HG03196 (cell line): ENCODE measurements at regions not wholly inside any gene's neighbourhood (a gene's known extent, or its start where the extent isn't known, plus 50 kb on each side); places are given as distances from the start of the nearest gene placed in this dataset.
"Not testable (repeated sequence)": the region's sequence is repeated elsewhere in the genome, so short reads cannot be mapped to it uniquely, and the experiment has no call there.

Experiments
- ATAC-seq: cut with Tn5 transposase; IDR thresholded peaks from one replicate; pipeline ENCODE4 v1.9.1; 2021; ENCODE audit not compliant: unreplicated experiment

DNA sequence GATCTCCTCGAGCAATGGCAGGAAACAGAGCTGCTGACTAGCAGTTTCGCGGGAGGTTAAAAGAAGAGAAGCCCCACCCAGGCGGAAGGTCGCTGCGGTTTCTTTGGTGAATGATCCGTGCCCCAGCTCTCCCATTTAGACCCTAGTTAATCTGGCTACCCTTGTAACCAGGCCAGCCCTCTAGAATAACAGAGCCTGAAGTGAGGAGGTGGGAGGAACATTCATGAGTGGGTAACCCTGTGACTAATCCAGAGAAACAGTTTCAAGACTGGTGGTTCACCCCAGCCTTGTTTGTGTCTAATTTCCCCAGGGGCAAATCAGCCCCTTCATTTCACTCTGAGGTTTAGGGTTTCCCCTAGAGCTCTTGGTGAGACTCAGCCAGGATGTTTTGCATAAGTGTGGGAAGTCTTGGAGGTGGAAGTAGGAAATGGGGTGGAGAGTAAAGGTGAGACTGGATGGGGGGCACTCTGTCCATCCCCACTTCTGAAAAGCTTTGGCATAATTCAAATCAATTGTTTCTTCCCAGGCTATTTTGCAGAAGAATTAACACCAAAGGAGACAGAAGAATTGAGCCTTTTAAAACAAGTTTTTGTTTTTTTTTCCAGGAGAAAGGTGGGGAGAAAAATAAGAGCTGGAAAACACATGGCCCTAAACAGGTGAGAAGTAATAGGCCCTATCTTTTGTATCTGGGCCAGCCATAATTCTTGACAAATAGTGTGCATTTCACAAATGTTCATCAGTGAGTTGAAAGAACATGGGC lies 303.1 kb downstream of the RPLP1 start:
- ATAC-seq = peak; percentile 85

DNA sequence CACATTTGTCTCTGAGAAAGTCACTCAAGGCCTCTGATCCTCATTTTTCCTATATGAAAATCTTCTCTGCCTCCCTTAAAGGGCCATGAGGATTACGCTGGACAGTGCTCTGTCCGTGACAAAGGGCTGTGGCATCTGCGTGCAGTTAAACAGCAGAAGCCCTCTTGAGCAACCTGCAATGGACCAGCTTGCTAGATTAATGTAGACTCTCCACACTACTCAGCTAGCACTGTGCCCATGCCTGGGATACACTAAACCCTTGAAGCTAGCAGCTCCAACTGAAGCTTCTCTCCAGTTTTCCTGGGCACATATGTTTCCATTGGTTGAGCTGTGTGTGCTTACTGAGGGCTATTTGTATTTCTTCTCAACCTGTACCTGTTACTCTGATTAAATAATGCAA lies 303.8 kb downstream of the RPLP1 start:
- ATAC-seq = no peak

- no peak for ATAC-seq
Measured at GRCh38 chr15:69757186-69757585, 304.6 kb downstream of the RPLP1 start.

GRCh38 chr15:69758291-69758771 lies 305.7 kb downstream of the RPLP1 start:
- ATAC-seq = no peak

DNA sequence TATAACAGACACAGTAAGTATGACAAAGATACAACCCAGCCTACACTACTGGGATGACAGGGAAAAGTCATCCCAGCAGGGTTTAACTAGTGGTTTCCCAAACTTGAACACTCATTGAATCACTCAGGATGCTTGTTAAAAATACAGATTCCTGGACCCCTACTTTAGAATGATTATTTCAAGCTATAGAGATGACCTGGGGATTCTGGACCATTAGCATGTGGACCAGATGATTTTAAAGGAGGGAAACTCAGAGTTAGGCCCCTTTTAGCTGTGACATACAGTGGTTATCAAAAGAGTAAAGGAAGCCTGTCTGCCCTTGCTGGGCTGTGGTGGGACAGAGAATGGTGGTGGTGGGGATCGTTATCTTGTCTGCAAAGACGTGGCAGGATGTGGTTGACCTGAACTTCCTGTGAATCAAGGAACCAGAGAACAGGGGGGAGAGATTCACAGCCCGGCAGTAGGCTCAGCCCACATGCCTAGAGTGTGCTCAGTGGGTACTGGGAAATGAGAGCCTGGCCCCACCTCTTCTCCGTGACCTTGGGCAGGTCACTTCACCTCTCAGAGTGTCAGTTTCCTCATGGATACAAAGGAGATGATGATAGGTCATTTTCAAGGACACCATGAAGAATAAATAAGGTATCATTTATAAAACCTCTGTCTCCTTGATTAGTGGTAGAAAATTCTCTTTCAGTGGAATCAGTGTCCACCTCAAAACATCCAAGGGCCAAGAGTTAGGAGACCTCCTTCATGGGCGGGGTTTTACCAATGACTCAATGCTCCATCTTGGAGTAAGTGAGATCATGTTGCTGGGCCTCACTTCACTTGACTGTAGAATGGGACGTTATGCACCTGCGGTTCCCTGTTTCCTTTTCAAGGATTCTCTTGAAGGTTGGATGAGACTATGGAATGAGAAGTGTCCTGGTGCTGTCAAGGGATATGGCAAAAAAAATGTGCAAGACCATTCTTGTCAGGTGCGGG lies 306.5 kb downstream of the RPLP1 start:
- peak; percentile 35 for ATAC-seq

DNA sequence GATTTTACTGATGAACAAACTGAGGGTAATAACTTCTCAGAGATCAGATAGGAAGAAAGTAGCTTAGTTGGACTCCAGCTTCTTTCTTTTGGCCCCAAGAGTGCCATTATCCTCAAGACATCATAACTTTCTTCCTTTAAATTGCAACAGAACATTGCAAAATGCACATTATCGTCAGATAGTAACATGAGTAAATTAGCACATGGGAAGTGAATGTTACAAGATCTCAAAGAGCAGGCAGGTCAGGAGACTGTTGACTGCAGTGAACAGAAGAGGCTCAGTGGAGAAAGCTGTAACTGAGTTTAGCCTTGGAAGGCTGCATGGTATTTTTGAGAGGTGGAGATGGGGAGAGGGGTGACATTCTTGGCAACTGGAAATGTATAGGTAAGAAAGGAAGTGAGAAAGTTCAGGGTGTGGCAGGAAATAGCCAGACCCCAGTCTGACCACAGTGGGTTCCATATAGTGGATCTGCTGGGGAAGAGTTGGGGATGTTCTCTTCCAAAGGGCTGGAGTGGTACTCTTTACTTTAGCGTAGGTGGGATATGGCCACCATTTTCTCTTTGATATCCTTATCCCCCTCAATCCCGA lies 307.7 kb downstream of the RPLP1 start:
- no peak for ATAC-seq

GRCh38 chr15:69760890-69761568 lies 308.4 kb downstream of the RPLP1 start:
- no peak for ATAC-seq

GRCh38 chr15:69762373-69763148 lies 309.9 kb downstream of the RPLP1 start:
- ATAC-seq = no peak

DNA sequence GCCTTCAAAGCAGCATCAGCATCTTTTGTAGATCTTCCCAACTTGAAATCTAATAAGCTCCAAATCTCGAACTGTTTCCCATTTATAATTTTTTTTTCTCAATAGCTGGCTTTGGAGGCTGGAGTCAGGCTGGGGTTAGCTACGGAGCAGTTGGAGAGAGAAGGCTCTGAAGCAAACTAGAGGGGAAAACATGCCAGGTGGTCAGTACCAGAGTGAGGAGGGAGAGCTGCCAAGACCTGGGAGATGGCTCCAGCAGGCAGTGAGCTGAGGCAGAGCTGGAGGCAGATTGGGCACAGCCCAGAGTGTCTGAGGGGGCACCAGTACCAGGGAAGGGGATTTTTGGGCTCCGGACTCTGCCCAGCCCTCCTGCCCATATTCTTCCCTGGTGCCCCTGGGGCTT lies 311.2 kb downstream of the RPLP1 start:
- no peak for ATAC-seq

- ATAC-seq = no peak
Measured at GRCh38 chr15:69766156-69766555, 313.5 kb downstream of the RPLP1 start.

DNA sequence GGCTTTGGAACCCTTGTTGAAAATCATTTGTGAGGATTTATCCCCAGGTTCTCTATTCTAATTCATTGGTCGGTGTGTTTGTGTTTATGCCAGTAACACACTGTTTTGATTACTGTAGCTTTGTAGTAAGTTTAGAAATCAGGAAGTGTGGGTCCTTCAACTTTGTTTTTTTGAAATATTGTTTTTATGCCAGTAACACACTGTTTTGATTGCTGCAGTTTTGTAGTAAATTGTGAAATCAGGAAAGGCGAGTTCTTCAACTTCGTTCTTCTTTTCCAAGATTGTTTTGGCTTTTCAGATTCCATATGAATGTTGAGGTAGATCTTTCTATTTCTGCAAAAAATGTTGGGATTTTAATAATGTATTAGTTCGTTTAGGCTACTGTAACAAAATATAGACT lies 314.6 kb downstream of the RPLP1 start:
- no peak for ATAC-seq

DNA sequence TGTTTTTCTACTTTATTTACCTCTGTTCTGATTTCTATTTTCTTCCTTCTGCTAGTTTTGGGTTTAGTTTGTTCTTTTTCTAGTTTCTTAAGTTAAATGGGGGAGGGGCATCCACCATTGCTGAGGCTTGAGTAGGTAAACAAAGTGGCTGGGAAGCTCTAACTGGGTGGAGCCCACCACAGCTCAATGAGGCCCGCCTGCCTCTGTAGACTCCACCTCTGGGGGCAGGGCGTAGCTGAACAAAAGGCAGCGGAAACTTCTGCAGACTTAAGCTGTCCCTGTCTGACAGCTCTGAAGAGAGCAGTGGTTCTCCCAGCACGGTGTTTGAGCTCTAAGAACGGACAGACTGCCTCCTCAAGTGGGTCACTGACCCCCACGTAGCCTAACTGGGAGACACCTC lies 316.7 kb downstream of the RPLP1 start:
- ATAC-seq = not testable (repeated sequence)

DNA sequence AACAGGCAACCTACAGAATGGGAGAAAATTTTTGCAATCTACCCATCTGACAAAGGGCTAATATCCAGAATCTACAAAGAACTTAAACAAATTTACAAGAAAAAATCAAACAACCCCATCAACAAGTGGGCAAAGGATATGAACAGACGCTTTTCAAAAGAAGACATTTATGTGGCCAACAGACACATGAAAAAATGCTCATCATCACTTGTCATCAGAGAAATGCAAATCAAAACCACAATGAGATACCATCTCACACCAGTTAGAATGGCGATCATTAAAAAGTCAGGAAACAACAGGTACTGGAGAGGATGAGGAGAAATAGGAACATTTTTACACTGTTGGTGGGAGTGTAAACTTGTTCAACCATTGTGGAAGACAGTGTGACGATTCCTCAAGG lies 321.6 kb downstream of the RPLP1 start:
- ATAC-seq = not testable (repeated sequence)

- not testable (repeated sequence) for ATAC-seq
Measured at GRCh38 chr15:69774711-69775110, 322.1 kb downstream of the RPLP1 start.

DNA sequence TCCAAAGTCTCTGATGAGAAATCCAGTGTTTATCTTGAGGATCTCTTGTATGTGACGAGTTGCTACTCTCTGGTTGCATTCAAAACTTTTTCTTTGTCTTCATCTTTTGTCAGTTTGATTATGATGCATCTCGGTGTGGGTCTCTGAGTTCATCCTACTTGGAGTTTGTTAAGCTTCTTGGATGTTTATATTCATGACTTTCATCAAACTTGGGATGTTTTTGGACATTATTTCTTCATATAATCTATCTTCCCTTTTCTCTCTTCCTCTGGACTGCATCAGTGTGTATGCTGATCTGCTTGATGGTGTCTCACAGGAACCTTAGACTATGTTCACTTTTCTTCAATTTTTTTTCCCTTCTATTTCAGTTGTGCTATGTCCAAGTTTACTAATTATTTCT lies 320.4 kb downstream of the TLE3 start:
- ATAC-seq = no peak

DNA sequence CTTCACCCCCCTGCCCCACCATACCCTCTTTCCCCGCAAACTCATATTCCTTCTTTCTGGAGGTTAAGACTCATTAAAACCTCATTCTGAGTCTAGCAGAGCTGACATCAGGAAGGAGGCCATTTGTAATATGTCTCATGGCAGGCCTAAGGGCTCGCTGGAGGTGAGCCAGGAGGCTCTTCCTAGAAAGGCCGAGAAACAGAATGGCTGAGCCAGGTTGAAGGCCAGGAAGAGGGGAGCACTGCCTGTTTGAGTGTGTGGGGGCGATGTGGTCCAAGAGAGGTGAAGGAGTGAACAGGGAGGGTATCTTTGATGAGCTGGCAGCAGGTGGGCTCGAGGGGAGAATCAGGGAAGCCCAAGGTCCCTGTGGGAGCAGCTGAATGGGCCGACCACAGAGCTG lies 317.3 kb downstream of the TLE3 start:
- ATAC-seq = no peak

GRCh38 chr15:69780981-69781380 lies 316.7 kb downstream of the TLE3 start:
- ATAC-seq = no peak

- ATAC-seq = no peak
Measured at GRCh38 chr15:69781411-69782125, 316.1 kb downstream of the TLE3 start.

- ATAC-seq = no peak
Measured at GRCh38 chr15:69782139-69782658, 315.5 kb downstream of the TLE3 start.
